Keratinocyte (primary cell): ENCODE measurements at regions not wholly inside any gene's neighbourhood (a gene's known extent, or its start where the extent isn't known, plus 50 kb on each side); places are given as distances from the start of the nearest gene placed in this dataset.

ENCODE experiments used
- DNase-seq: peaks from one replicate; pipeline ENCODE4 v3.0.0-alpha.2; 2011; ENCODE audit warnings: low read depth, missing footprints, low spot score
- FAIRE-seq: peaks from 2 replicates; lab custom pipeline; 2011; peaks lifted over from hg19 to GRCh38; lab: Jason Lieb, UNC
- H2AFZ ChIP-seq: 2 replicates; pipeline ENCODE4 v1.6.0; 2012; ENCODE audit warnings: low read length, control low read depth, inconsistent platforms; ENCODE audit not compliant: control insufficient read depth
- H3K27ac ChIP-seq: 2 replicates; pipeline ENCODE4 v1.5.1; 2011; ENCODE audit warnings: low read length; ENCODE audit not compliant: control insufficient read depth, insufficient read depth
- H3K27me3 ChIP-seq: 3 replicates; pipeline ENCODE4 v1.6.0; 2011; ENCODE audit warnings: low read length; ENCODE audit not compliant: control insufficient read depth, insufficient read depth; ENCODE audit errors: extremely low read depth
- H3K36me3 ChIP-seq, 2 experiments: 2 replicates in 1 of 2; 3 replicates in 1 of 2; pipeline ENCODE4 v1.5.1; 2011; ENCODE audit warnings: low read length in 2 of 2, mild to moderate bottlenecking in 1 of 2; ENCODE audit not compliant: control insufficient read depth in 2 of 2, insufficient read depth in 2 of 2; ENCODE audit errors: extremely low read depth in 1 of 2
- H3K4me1 ChIP-seq: 3 replicates; pipeline ENCODE4 v1.5.1; 2011; ENCODE audit warnings: low read length; ENCODE audit not compliant: control insufficient read depth, insufficient read depth; ENCODE audit errors: extremely low read depth
- H3K4me2 ChIP-seq: 3 replicates; pipeline ENCODE4 v1.6.0; 2011; ENCODE audit warnings: low read depth, low read length; ENCODE audit not compliant: control insufficient read depth, insufficient read depth; ENCODE audit errors: extremely low read depth
- H3K4me3 ChIP-seq, 3 experiments: fragments of 200-600 bp in 1 of 3; sonication (generic) in 1 of 3; 2 replicates in 2 of 3; 3 replicates in 1 of 3; pipeline ENCODE4 v1.5.1; 2011 to 2016; ENCODE audit warnings: low read length in 3 of 3, mild to moderate bottlenecking in 3 of 3, control low read depth in 2 of 3, inconsistent platforms in 1 of 3, low read depth in 1 of 3, mixed read lengths in 1 of 3, mixed run types in 1 of 3, moderate library complexity in 1 of 3; ENCODE audit not compliant: control insufficient read depth in 2 of 3, insufficient read depth in 2 of 3; ENCODE audit errors: extremely low read depth in 1 of 3
- H3K79me2 ChIP-seq: 2 replicates; pipeline ENCODE4 v1.6.0; 2012; ENCODE audit warnings: low read length; ENCODE audit not compliant: control insufficient read depth, insufficient read depth
- H3K9ac ChIP-seq: 3 replicates; pipeline ENCODE4 v1.6.0; 2011; ENCODE audit warnings: low read length; ENCODE audit not compliant: control insufficient read depth, insufficient read depth; ENCODE audit errors: extremely low read depth
- H3K9me1 ChIP-seq: 3 replicates; pipeline ENCODE4 v1.6.0; 2011; ENCODE audit warnings: low read length; ENCODE audit not compliant: control insufficient read depth, insufficient read depth; ENCODE audit errors: extremely low read depth
- H3K9me3 ChIP-seq: 2 replicates; pipeline ENCODE4 v1.5.1; 2012; ENCODE audit warnings: low read depth, low read length; ENCODE audit not compliant: control insufficient read depth
- H4K20me1 ChIP-seq: 3 replicates; pipeline ENCODE4 v1.6.0; 2011; ENCODE audit warnings: low read length; ENCODE audit not compliant: control insufficient read depth, insufficient read depth; ENCODE audit errors: extremely low read depth
- EZH2 ChIP-seq: IDR thresholded peaks from one replicate; pipeline ENCODE4 v1.6.1; 2012; ENCODE audit warnings: inconsistent platforms, mild to moderate bottlenecking, low read length, moderate library complexity
- dilution Hi-C: fragments of 300-500 bp; cut with MboI; formaldehyde crosslinking; loops from one replicate; pipeline ENCODE4 v1.7.0; 2020; ENCODE audit warnings: low sequenced_read_pairs; ENCODE audit not compliant: extremely low pct_ligation_motif_present
- TF ChIP-seq, protein P1 (sequence below), 3 experiments: IDR thresholded peaks in 1 of 3; conservative IDR thresholded peaks in 1 of 3; optimal IDR thresholded peaks in 1 of 3; 2 replicates in 2 of 3; 3 replicates in 1 of 3; pipeline versions ENCODE3 to v1.5.1; 2011; ENCODE audit warnings: low read length in 3 of 3, mild to moderate bottlenecking in 3 of 3, moderate library complexity in 2 of 3, control low read depth in 1 of 3, inconsistent platforms in 1 of 3; ENCODE audit not compliant: insufficient read depth in 2 of 3; ENCODE audit errors: extremely low read depth in 1 of 3

DNA sequence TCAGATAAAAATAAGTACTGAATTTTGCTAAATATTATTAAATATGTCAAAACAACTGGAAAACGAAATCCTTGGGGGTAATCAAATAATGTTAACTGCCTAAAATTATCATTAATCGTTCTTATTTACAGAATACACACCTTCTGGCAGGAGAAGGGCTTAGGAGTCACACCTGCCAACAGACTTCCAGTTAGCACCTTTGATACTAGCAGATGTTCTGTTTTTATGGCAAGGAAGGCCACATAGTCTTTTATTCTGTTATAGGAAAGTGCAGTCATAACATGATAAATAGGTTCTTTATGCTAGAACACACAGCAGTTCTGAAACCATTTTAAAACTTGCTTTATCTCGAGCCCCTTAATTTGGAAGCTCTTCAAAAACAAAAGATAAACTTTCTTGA lies 464.1 kb downstream of the UTRN start:
- Histone ChIP-seq H3K27me3 (no peaks in the 10 kb centered on the region), H3K9me3 (no peaks in the 10 kb centered on the region), H4K20me1 (no peaks in the 10 kb centered on the region), H3K79me2 (no peaks in the 10 kb centered on the region), H3K9me1 (no peaks in the 10 kb centered on the region), H3K4me1 (no peaks in the 10 kb centered on the region), H3K4me3 (no peak overlapping the region), H3K4me2 (no peak overlapping the region), H3K27ac (no peak overlapping the region), H3K9ac (no peak overlapping the region), H3K36me3 (peaks cover 0 to 1% of the 10 kb centered on the region in 2 experiments), H2AFZ (no peak overlapping the region)
- TF ChIP-seq, protein P1, sequence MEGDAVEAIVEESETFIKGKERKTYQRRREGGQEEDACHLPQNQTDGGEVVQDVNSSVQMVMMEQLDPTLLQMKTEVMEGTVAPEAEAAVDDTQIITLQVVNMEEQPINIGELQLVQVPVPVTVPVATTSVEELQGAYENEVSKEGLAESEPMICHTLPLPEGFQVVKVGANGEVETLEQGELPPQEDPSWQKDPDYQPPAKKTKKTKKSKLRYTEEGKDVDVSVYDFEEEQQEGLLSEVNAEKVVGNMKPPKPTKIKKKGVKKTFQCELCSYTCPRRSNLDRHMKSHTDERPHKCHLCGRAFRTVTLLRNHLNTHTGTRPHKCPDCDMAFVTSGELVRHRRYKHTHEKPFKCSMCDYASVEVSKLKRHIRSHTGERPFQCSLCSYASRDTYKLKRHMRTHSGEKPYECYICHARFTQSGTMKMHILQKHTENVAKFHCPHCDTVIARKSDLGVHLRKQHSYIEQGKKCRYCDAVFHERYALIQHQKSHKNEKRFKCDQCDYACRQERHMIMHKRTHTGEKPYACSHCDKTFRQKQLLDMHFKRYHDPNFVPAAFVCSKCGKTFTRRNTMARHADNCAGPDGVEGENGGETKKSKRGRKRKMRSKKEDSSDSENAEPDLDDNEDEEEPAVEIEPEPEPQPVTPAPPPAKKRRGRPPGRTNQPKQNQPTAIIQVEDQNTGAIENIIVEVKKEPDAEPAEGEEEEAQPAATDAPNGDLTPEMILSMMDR (optimal IDR thresholded peaks at IDR 0.05 in 1 of 3, IDR thresholded peaks at IDR 0.05 in 1 of 3, conservative IDR thresholded peaks at IDR 0.05 in 1 of 3; ENCODE audit: extremely low read depth in 1 of 3, insufficient read depth in 2 of 3, low read length in 3 of 3): no peak
- TF ChIP-seq EZH2: no peak
- no peak for FAIRE-seq
- dilution Hi-C loops: no loop called here
- DNase-seq: no peak

DNA sequence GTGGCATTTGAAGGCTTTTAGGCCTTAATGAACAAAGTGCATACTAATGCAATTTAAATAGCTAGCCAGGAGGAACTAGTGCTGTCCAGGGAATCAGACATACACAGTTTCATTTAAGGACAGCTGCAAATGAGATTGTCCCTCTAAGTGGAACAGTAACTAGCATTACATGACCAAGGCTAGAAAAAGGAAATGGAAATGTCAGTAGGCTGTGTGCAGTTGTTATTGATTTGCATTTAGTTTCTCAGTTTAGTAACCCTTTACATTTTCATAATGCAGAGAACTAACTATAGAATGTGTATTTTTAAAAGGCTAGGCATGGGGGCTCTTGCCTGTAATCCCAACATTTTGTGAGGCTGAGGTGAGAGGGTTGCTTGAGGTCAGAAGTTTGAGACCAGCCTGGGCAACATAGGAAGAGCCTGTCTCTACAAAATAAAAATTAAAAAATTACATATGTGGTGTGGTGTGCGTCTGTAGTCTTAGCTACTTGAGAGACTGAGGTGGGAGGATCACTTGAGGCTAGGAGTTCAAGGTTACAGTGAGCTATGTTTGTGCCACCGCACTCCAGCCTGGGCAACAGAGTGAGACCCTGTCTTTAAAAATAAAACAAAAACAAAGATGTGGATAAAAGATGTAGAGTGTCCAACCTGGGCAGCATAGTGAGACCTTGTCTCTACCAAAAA lies 468.0 kb downstream of the UTRN start:
- no peak overlapping the region for H3K4me2 ChIP-seq
- dilution Hi-C loops: no loop called here
- no peak for TF ChIP-seq EZH2
- TF ChIP-seq, protein P1 (optimal IDR thresholded peaks at IDR 0.05 in 1 of 3, IDR thresholded peaks at IDR 0.05 in 1 of 3, conservative IDR thresholded peaks at IDR 0.05 in 1 of 3; ENCODE audit: extremely low read depth in 1 of 3, insufficient read depth in 2 of 3, low read length in 3 of 3): no peak
- no peaks in the 10 kb centered on the region for H4K20me1 ChIP-seq
- H2AFZ ChIP-seq: no peak overlapping the region
- H3K4me1 ChIP-seq: no peaks in the 10 kb centered on the region
- H3K79me2 ChIP-seq: no peaks in the 10 kb centered on the region
- H3K9me3 ChIP-seq: no peaks in the 10 kb centered on the region
- FAIRE-seq: no peak
- no peak for DNase-seq
- H3K9ac ChIP-seq: no peak overlapping the region
- peaks cover 0 to 1% of the 10 kb centered on the region in 2 experiments for H3K36me3 ChIP-seq
- H3K27ac ChIP-seq: no peak overlapping the region
- H3K9me1 ChIP-seq: no peaks in the 10 kb centered on the region
- no peaks in the 10 kb centered on the region for H3K27me3 ChIP-seq
- H3K4me3 ChIP-seq: no peak overlapping the region
